GM18502 (cell line): ENCODE measurements at regions not wholly inside any gene's neighbourhood (a gene's known extent, or its start where the extent isn't known, plus 50 kb on each side); places are given as distances from the start of the nearest gene placed in this dataset.
A peak's percentile ranks its signal among the peaks of the same experiment; 100 is the strongest.
"Not testable (repeated sequence)": the region's sequence is repeated elsewhere in the genome, so short reads cannot be mapped to it uniquely, and the experiment has no call there.

ENCODE experiments used
- ATAC-seq: cut with Tn5 transposase; IDR thresholded peaks from one replicate; pipeline ENCODE4 v1.9.1; 2021; ENCODE audit warnings: mild to moderate bottlenecking; ENCODE audit not compliant: unreplicated experiment, poor library complexity

- ATAC-seq: no peak
These were observed 174.6 kb upstream of the PGRMC2 start for GRCh38 chr4:128462103-128462783.

GRCh38 chr4:128461291-128462102 is 173.9 kb upstream of the PGRMC2 start:
- peak; percentile 60 for ATAC-seq

DNA sequence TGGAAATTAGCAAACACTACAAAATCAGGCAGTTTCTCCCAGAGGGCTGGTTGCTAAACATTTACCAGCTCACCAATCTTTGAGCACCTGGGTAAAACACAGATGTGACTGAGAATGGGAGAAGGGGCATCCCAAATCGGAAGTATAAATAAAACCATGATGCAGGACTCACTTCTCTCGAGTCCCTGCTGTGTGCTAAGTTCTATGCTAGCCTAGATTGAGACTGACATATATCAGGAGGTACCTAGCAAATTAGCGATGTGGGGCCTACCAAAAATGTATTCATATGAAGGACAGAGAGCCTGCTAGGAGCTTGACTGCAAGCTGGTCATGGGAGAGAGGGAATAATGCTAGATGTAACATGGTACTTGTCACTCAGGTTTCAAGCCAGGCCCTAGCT is 171.9 kb upstream of the PGRMC2 start:
- no peak for ATAC-seq

GRCh38 chr4:128458816-128459215 is 171.2 kb upstream of the PGRMC2 start:
- ATAC-seq: no peak

- no peak for ATAC-seq
These were observed 170.1 kb upstream of the PGRMC2 start for GRCh38 chr4:128457726-128458125.

GRCh38 chr4:128456171-128456570 is 168.6 kb upstream of the PGRMC2 start:
- no peak for ATAC-seq

DNA sequence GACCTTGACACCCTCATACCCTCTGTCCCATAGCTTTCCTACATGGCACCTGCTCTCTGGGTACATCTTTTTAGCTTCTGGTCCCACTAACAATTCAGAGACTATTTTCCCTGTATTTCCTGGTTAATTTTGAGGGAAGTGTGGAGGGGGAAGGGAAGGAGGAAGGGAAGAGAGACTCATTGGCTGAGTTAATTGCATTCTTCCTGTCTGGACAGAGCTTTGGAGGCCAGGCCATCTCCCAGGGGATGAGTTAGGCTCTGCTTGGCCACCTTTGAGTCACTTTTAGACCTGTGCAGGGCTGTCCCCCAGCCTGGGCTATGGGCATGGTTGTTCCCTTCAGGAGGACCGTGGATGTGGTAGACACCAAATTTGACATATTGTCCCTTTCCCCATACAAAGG is 167.9 kb upstream of the PGRMC2 start:
- no peak for ATAC-seq

GRCh38 chr4:128454881-128455280 is 167.3 kb upstream of the PGRMC2 start:
- peak; percentile 4 for ATAC-seq

GRCh38 chr4:128454281-128454871 is 166.8 kb upstream of the PGRMC2 start:
- ATAC-seq: peak; percentile 100

DNA sequence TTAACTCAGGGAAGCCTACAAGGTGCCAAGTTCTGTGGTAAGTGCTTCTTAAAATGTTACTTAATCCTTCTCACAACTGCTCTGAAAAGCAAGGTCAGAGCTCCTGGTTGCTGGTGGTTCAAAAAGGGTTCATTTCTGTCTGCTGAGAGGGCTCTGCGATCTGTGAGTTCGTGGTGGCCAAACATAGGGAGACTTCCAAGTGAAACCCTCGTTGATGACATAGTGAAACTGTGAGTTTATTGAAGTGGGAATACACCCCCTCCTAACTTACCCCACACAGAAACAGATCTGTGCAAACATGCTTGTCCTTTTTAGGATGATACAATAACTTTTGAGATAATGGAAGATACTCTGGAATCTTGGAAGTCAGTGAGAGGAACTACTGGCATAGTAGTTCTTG is 164.8 kb upstream of the PGRMC2 start:
- ATAC-seq: no peak

DNA sequence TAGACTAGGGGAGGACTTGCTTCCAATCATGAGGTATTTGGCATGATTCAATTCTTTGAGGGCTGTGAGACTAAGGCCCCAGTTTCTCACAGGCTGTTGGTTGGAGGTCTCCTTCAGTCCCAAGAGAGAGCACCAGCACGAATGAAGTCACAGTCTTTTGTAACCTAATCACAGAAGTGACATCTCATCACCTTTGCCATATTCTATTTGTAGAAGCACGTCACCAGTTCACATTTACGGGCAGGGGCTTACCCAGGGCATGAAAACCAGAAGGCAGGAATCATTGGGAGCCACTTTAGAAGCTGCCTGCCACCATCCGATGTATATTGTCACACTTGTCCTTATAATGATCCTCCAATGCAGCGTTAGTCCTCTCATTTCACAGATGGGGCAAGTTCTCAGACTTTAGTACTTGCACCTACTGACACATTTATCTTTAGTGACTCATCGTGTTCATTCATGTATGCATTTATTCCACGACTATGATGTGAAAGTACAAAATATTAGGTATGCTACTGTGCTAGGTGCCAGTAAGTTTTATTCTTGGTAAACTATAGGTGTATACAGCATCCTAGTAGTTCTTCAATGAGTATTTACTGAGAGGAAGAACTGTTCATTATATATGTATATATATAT is 163.8 kb upstream of the PGRMC2 start:
- no peak for ATAC-seq

DNA sequence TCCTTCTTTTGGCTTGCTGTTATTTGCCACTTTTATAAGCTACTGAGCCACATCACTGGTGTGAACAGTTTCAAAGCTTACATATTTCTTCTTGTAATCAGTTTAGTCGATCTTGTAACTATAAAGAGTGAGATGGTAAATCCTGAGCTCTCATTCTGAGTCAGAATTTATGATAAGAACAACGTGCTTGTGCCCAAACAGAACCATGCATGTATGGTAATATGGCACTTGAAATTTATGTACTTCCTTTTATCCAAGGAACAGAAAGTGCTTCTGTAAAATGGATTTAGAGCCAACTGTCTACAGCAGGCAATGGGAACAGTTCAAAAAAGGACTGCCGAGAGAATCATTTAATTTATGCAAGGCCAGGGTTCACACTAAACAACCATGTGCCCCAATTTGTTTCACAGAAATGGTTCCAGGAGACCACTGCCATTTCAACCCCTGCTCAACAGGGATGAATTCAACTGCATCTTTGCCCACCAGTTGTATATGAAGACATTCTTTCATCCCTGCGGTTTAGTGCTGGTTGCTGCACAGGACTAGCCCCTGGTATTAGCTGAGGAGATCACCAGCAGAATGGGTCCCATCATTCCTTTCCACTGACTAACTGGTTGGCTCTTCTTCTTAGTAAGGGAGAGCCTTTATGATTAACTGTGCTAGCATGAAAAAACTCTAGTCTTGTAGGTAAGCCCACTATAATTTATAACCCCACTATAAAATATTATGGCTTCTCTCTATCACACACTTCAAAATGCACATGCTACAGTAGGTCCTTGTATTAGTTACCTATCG is 162.9 kb upstream of the PGRMC2 start:
- no peak for ATAC-seq

GRCh38 chr4:128449251-128449650 is 161.6 kb upstream of the PGRMC2 start:
- no peak for ATAC-seq

GRCh38 chr4:128444544-128445302 is 157.1 kb upstream of the PGRMC2 start:
- no peak for ATAC-seq

DNA sequence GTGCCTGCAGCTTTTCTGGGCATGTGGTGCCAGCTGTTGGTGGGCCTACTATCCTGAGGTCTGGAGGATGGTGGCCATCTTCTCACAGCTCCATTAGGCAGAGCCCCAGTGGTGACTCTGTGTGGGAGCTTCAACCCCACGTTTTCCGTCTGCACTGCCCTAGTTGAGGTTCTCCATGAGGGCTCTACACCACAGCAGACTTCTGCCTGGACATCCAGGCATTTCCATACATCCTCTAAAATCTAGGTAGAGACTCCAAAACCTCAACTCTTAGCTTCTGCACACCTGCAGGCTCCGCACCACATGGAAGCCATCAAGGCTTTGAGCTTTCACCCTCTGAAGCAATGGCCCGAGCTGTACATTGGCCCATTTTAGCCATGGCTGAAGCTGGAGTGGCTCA is 153.3 kb upstream of the PGRMC2 start:
- ATAC-seq: no peak

GRCh38 chr4:128437023-128437422 is 149.4 kb upstream of the PGRMC2 start:
- not testable (repeated sequence) for ATAC-seq

DNA sequence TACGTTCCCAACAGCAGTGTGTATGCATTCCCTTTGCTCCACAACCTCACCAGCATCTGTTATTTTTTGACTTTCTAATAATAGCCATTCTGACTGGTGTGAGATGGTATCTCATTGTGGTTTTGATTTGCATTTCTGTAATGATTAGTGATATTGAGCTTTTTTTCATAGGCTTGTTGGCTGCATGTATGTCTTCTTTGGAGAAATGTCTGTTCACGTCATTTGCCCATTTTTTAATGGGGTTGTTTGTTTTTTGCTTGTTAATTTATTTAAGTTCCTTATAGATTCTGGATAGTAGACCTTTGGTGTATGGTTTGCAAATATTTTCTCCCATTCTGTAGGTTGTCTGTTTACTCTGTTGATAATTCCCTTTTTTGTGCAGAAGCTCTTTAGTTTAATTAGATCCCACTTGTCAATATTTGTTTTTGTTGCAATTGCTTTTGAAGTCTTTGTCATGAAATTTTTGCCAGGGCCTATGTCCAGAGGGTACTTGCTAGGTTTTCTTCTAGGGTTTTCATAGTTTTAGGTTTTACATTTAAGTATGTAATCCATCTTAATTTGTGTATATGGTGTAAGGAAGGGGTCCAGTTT is 141.5 kb upstream of the PGRMC2 start:
- ATAC-seq: not testable (repeated sequence)

DNA sequence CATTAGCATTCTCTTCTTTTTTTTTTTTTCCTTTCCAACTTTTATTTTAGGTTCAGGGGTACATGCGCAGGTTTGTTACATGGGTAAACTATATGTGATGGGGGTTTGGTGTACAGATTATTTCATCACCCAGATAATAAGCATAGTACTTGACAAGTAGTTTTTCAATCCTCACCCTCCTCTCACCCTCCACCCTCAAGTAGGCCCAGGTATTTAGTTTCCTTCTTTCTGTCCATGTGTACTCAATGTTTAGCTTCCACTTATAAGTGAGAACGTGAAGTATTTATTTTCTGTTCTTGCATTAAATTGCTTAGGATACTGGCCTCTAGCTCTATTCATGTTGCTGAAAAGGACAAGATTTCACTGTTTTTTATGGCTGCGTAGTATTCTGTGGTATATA is 140.8 kb upstream of the PGRMC2 start:
- no peak for ATAC-seq

GRCh38 chr4:128427832-128428366 is 140.3 kb upstream of the PGRMC2 start:
- peak; percentile 65 for ATAC-seq
